ENCODE measurements at regions not wholly inside any gene's neighbourhood (a gene's known extent, or its start where the extent isn't known, plus 50 kb on each side); places are given as distances from the start of the nearest gene placed in this dataset.

- no peaks in the 10 kb centered on the region for H3K4me1 ChIP-seq (ENCODE audit: control insufficient read depth, extremely low read depth, insufficient read depth, low read length)
- intact Hi-C loops (cut with micrococcal nuclease) = no loop called here
- H2AFZ ChIP-seq (ENCODE audit: low read depth, low read length) = no peak overlapping the region
- no peak overlapping the region for H3K4me2 ChIP-seq (ENCODE audit: insufficient read depth, low read length)
- dilution Hi-C loops (cut with MboI; ENCODE audit: extremely low pct_ligation_motif_present, low sequenced_read_pairs) = no loop called here
- H4K20me1 ChIP-seq (replicated peaks; ENCODE audit: control insufficient read depth, extremely low read depth, insufficient read depth, low read length) = no peaks in the 10 kb centered on the region
- H3K9me3 ChIP-seq (replicated peaks; ENCODE audit: control insufficient read depth, insufficient read depth, low read length) = peaks cover 6% of the 10 kb centered on the region
- TF ChIP-seq POLR2AphosphoS5 (IDR thresholded peaks at IDR 0.05; ENCODE audit: insufficient read depth, low read depth, low read length) (no peak), MAX (IDR thresholded peaks at IDR 0.05; ENCODE audit: insufficient read depth, insufficient read length) (no peak), CTCF (IDR thresholded peaks at IDR 0.05; ENCODE audit: extremely low read depth in 1 of 2, insufficient read depth in 1 of 2, low read depth in 1 of 2, low read length in 2 of 2) (no peak), POLR2A (IDR thresholded peaks at IDR 0.05; ENCODE audit: low read depth, low read length) (no peak), JUN (IDR thresholded peaks at IDR 0.05; ENCODE audit: borderline replicate concordance, insufficient read depth, insufficient read length, low read depth) (no peak), FOS (IDR thresholded peaks at IDR 0.05; ENCODE audit: borderline replicate concordance, insufficient read depth, low read length) (no peak), GATA2 (IDR thresholded peaks at IDR 0.05; ENCODE audit: insufficient read depth, insufficient read length, low read depth, low read length) (no peak), EZH2 (IDR thresholded peaks at IDR 0.05; ENCODE audit: borderline replicate concordance, low read depth, low read length, severe bottlenecking) (no peak), MYC (IDR thresholded peaks at IDR 0.05; ENCODE audit: low read depth, low read length) (no peak)
- H3K4me3 ChIP-seq (replicated peaks in 1 of 3; ENCODE audit: insufficient read depth in 1 of 3, low read depth in 1 of 3, low read length in 3 of 3) = no peak overlapping the region
- BruUV-seq (replicated peaks) = no TSS peak
- H3K36me3 ChIP-seq (ENCODE audit: control insufficient read depth in 2 of 2, extremely low read depth in 1 of 2, insufficient read depth in 2 of 2, low read length in 2 of 2) = no peaks in the 10 kb centered on the region
- CTCF ChIA-PET = no interaction called here
- no peak overlapping the region for H3K27ac ChIP-seq (ENCODE audit: insufficient read depth, low read depth, low read length)
- H3K9me1 ChIP-seq (replicated peaks; ENCODE audit: control insufficient read depth, extremely low read depth, insufficient read depth, low read length) = no peaks in the 10 kb centered on the region
- H3K9ac ChIP-seq (replicated peaks; ENCODE audit: extremely low read depth, insufficient read depth, low read length) = no peak overlapping the region
- POLR2A ChIA-PET = no interaction called here
- FAIRE-seq (no peak), DNase-seq (ENCODE audit: low read depth, low spot score) (no peak)
- H3K27me3 ChIP-seq (ENCODE audit: control insufficient read depth in 2 of 2, insufficient read depth in 2 of 2, low read length in 2 of 2) = no peaks in the 10 kb centered on the region
- H3K79me2 ChIP-seq (ENCODE audit: control insufficient read depth, insufficient read depth, low read length) = no peaks in the 10 kb centered on the region
Measured at GRCh38 chr5:5560016-5560415, 137.5 kb downstream of the ICE1 start.
